ENCODE measurements at regions not wholly inside any gene's neighbourhood (a gene's known extent, or its start where the extent isn't known, plus 50 kb on each side); places are given as distances from the start of the nearest gene placed in this dataset.

DNA sequence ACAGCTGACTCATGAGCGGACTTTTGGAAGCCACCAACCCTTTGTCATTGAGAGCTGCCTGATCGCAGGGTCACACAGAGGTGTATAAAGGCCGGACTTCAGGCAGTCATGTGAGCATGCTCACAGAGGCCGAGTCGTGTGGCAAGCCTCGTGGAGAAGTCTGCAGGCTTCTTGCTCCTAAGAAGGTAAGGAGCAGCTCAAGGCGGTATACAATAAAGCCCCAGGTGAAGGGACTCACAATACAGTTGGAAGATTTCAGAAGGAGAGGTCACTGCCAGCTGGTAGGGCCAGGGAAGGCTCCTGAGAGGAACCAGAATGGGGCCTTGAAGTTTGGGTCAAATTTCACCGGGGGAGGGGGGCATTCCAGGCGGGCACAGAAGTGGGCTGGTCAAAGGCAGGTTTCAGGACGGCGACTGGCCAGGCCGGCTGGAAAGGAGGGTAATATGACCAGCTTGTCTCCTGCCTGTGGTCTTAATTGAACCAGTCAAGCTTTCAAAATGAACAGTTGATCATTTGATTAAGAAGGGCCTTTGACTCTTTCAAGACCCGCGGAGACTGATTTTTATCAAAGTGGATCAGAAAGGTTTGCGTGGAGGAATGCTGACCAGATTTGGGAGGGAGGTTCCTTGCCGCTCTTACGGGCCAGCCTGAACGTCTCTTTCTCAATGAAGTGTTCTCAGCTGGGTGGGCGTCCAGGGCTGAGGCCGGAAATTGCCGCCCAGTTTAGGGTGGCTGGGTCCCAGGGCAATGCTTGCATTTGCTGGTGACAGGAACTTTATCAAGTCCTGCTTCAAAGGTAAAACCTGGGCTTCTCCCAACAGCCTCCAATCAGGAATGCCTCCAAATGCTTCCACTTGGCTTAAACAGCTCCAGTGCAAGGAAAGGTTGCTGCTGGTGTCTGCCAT, 178.6 kb downstream of the EMX2 start:
- Histone ChIP-seq H3F3A (replicated peaks; ENCODE audit: insufficient read depth) (no peaks in the 10 kb centered on the region), H3K4me2 (no peak overlapping the region), H3K36me3 (replicated peaks in 1 of 2; ENCODE audit: control insufficient read depth in 1 of 2, insufficient read depth in 2 of 2, low read length in 1 of 2) (no peaks in the 10 kb centered on the region), H4K20me1 (ENCODE audit: insufficient read depth) (no peaks in the 10 kb centered on the region), H3K4me3 (ENCODE audit: low read depth in 2 of 2, low read length in 1 of 2) (no peak overlapping the region), H3K79me2 (ENCODE audit: insufficient read depth) (no peaks in the 10 kb centered on the region), H3K27ac (ENCODE audit: low read depth in 2 of 2, low read length in 1 of 2) (no peak overlapping the region), H3K27me3 (ENCODE audit: insufficient read depth) (no peaks in the 10 kb centered on the region), H3K4me1 (ENCODE audit: control insufficient read depth in 1 of 2, insufficient read depth in 2 of 2, low read depth in 1 of 2, low read length in 1 of 2) (peaks cover 0 to 10% of the 10 kb centered on the region in 2 experiments; a peak in 1 of 4 replicates), H3K9me3 (no peaks in the 10 kb centered on the region), H3K9ac (no peak overlapping the region), H2AFZ (ENCODE audit: low read depth) (no peak overlapping the region), H3K9me2 (no peaks in the 10 kb centered on the region)
- 56% methylated on average over 20 of the region's 21 CpGs for WGBS (ENCODE audit: low lambda C conversion rate)
- TF ChIP-seq TEAD4 (IDR thresholded peaks at IDR 0.05; ENCODE audit: borderline replicate concordance, insufficient read depth), result no peak
- no peak for TF ChIP-seq TCF12 (IDR thresholded peaks at IDR 0.05)
- TF ChIP-seq EZH2phosphoT487 (IDR thresholded peaks at IDR 0.05; ENCODE audit: borderline replicate concordance, low read depth), result no peak
- TF ChIP-seq EP300 (IDR thresholded peaks at IDR 0.05; ENCODE audit: borderline replicate concordance in 1 of 2, low read depth in 1 of 2, low read length in 1 of 2), result no peak
- no peak for TF ChIP-seq YY1 (IDR thresholded peaks at IDR 0.05; ENCODE audit: low read depth)
- TF ChIP-seq, protein P1, sequence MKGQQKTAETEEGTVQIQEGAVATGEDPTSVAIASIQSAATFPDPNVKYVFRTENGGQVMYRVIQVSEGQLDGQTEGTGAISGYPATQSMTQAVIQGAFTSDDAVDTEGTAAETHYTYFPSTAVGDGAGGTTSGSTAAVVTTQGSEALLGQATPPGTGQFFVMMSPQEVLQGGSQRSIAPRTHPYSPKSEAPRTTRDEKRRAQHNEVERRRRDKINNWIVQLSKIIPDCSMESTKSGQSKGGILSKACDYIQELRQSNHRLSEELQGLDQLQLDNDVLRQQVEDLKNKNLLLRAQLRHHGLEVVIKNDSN (IDR thresholded peaks at IDR 0.05; ENCODE audit: borderline replicate concordance, low read depth), result no peak
- TF ChIP-seq, protein P2, sequence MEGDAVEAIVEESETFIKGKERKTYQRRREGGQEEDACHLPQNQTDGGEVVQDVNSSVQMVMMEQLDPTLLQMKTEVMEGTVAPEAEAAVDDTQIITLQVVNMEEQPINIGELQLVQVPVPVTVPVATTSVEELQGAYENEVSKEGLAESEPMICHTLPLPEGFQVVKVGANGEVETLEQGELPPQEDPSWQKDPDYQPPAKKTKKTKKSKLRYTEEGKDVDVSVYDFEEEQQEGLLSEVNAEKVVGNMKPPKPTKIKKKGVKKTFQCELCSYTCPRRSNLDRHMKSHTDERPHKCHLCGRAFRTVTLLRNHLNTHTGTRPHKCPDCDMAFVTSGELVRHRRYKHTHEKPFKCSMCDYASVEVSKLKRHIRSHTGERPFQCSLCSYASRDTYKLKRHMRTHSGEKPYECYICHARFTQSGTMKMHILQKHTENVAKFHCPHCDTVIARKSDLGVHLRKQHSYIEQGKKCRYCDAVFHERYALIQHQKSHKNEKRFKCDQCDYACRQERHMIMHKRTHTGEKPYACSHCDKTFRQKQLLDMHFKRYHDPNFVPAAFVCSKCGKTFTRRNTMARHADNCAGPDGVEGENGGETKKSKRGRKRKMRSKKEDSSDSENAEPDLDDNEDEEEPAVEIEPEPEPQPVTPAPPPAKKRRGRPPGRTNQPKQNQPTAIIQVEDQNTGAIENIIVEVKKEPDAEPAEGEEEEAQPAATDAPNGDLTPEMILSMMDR (IDR thresholded peaks at IDR 0.05), result no peak
- DNase-seq, result no peak
- ChIA-PET POLR2A (no interaction called here), CTCF (interaction anchor here (0.8 kb wide), 1 partner anchor 184 kb away, joined by 3 read pairs; no protein-coding TSS in a partner anchor)

- H3F3A ChIP-seq (replicated peaks; ENCODE audit: insufficient read depth), result no peaks in the 10 kb centered on the region
- H3K27me3 ChIP-seq (ENCODE audit: insufficient read depth), result no peaks in the 10 kb centered on the region
- no peaks in the 10 kb centered on the region for H3K79me2 ChIP-seq (ENCODE audit: insufficient read depth)
- H3K4me2 ChIP-seq, result no peak overlapping the region
- H3K4me1 ChIP-seq (ENCODE audit: control insufficient read depth in 1 of 2, insufficient read depth in 2 of 2, low read depth in 1 of 2, low read length in 1 of 2), result peaks cover 0 to 10% of the 10 kb centered on the region in 2 experiments; a peak in 1 of 4 replicates
- WGBS (ENCODE audit: low lambda C conversion rate), result 36% methylated on average over 5 of the region's 5 CpGs
- no peaks in the 10 kb centered on the region for H3K9me3 ChIP-seq
- no peaks in the 10 kb centered on the region for H3K36me3 ChIP-seq (replicated peaks in 1 of 2; ENCODE audit: control insufficient read depth in 1 of 2, insufficient read depth in 2 of 2, low read length in 1 of 2)
- H3K4me3 ChIP-seq (ENCODE audit: low read depth in 2 of 2, low read length in 1 of 2), result no peak overlapping the region
- H2AFZ ChIP-seq (ENCODE audit: low read depth), result no peak overlapping the region
- no peaks in the 10 kb centered on the region for H4K20me1 ChIP-seq (ENCODE audit: insufficient read depth)
- no peak overlapping the region for H3K27ac ChIP-seq (ENCODE audit: low read depth in 2 of 2, low read length in 1 of 2)
- DNase-seq, result no peak
- H3K9me2 ChIP-seq, result no peaks in the 10 kb centered on the region
- POLR2A ChIA-PET, result no interaction called here
- CTCF ChIA-PET, result no interaction called here
- no peak overlapping the region for H3K9ac ChIP-seq
- no peak for TF ChIP-seq TEAD4 (IDR thresholded peaks at IDR 0.05; ENCODE audit: borderline replicate concordance, insufficient read depth)
- TF ChIP-seq, protein P3, sequence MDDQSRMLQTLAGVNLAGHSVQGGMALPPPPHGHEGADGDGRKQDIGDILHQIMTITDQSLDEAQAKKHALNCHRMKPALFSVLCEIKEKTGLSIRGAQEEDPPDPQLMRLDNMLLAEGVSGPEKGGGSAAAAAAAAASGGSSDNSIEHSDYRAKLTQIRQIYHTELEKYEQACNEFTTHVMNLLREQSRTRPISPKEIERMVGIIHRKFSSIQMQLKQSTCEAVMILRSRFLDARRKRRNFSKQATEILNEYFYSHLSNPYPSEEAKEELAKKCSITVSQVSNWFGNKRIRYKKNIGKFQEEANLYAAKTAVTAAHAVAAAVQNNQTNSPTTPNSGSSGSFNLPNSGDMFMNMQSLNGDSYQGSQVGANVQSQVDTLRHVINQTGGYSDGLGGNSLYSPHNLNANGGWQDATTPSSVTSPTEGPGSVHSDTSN (IDR thresholded peaks at IDR 0.05), result no peak
- no peak for TF ChIP-seq ELF1 (IDR thresholded peaks at IDR 0.05)
- no peak for TF ChIP-seq USF2 (IDR thresholded peaks at IDR 0.05; ENCODE audit: borderline replicate concordance, low read depth, low read length)
- no peak for TF ChIP-seq EZH2phosphoT487 (IDR thresholded peaks at IDR 0.05; ENCODE audit: borderline replicate concordance, low read depth)
- TF ChIP-seq EP300 (IDR thresholded peaks at IDR 0.05; ENCODE audit: borderline replicate concordance in 1 of 2, low read depth in 1 of 2, low read length in 1 of 2), result no peak
- TF ChIP-seq, protein P1 (IDR thresholded peaks at IDR 0.05; ENCODE audit: borderline replicate concordance, low read depth), result no peak
- no peak for TF ChIP-seq ZBTB33 (IDR thresholded peaks at IDR 0.05; ENCODE audit: borderline replicate concordance, low read depth)
- TF ChIP-seq TCF12 (IDR thresholded peaks at IDR 0.05), result no peak
- no peak for TF ChIP-seq FOXM1 (IDR thresholded peaks at IDR 0.05; ENCODE audit: low read depth)
- TF ChIP-seq RFX5 (IDR thresholded peaks at IDR 0.05; ENCODE audit: low read length), result no peak
- no peak for TF ChIP-seq SIN3A (IDR thresholded peaks at IDR 0.05; ENCODE audit: borderline replicate concordance, low read depth, low read length)
- TF ChIP-seq POLR2AphosphoS5 (IDR thresholded peaks at IDR 0.05; ENCODE audit: low read depth, low read length), result no peak
- no peak for TF ChIP-seq RCOR1 (IDR thresholded peaks at IDR 0.05; ENCODE audit: low read length)
- no peak for TF ChIP-seq TAF1 (IDR thresholded peaks at IDR 0.05; ENCODE audit: borderline replicate concordance, low read depth, low read length)
These were observed 179.3 kb downstream of the EMX2 start for GRCh38 chr10:117721873-117722272.

Measured in SK-N-SH (cell line).